ENCODE measurements at regions not wholly inside any gene's neighbourhood (a gene's known extent, or its start where the extent isn't known, plus 50 kb on each side); places are given as distances from the start of the nearest gene placed in this dataset.
A peak's percentile ranks its signal among the peaks of the same experiment; 100 is the strongest.
"Not testable (repeated sequence)": the region's sequence is repeated elsewhere in the genome, so short reads cannot be mapped to it uniquely, and the experiment has no call there.

DNA sequence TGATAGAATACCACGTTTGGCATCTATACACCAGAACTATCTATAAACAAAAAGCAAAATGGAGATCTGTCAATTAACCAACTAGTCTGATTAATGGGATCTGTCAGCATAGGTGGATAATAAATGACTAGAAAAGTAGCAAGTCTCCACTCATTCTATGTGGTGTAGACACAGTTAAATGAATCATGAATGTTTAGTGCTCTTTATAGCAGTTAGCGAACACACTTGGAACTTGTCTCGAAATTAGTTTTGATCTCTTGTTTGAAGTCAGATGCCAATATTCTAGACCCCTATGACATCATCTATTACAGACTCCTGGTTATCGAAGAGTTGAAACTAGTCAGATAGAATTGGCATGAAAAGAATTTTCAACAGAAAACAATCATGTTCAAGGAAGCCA lies 259.7 kb downstream of the AHR start:
- DNase-seq (ENCODE audit: low read depth) = no peak

GRCh38 chr7:17558558-17559332 lies 260.3 kb downstream of the AHR start:
- DNase-seq (ENCODE audit: low read depth) = peak; percentile 58

- DNase-seq (ENCODE audit: low read depth) = peak; percentile 80
These were observed 260.9 kb downstream of the AHR start for GRCh38 chr7:17559388-17559787.

GRCh38 chr7:17560516-17560915 lies 262.1 kb downstream of the AHR start:
- DNase-seq (ENCODE audit: low read depth) = peak; percentile 34

DNA sequence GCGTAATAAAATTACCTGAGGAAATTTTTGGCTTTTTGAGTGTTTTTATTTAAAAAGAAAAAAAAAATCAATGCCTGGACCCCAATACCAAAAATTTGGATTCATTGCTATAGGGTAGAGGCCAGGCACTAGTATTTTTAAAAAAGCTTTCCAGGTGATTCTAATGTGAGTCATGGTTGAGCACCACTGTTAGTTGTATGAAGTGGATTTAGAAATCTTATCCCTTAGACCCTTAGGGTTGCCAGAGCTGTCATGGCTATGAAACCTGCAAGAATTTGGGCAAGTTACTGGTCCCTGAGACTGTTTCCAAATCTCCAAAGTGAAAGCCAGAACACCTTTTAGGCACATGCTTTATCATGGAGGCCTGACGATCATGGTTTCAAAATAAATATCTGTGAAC lies 262.5 kb downstream of the AHR start:
- no peak for DNase-seq (ENCODE audit: low read depth)

DNA sequence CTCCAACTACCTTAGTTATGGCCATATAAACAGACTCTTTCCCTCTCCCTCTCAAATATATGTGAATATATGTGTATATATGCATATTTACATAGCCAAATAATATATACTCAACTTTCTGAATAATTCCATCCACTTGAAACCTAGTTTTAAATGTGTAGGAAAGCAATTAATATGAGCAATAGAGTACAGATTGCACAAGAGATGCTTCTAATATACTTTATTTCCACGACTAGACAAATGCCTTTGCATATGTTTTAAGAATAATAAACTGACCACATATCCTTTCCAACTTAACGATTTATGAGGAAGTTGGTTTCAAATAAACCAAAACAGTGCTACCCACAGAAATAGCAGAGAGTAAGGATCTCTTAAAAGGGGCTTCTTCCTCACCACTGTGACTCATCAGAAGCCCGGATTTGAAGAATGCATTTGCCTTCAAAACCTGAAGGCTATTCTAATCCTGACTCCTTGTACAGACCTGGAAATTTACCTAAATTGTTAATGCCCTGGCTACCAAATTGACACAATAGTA lies 266.3 kb downstream of the AHR start:
- peak; percentile 94 for DNase-seq (ENCODE audit: low read depth)

GRCh38 chr7:17580141-17580540 lies 281.7 kb downstream of the AHR start:
- DNase-seq (ENCODE audit: low read depth) = peak; percentile 83

- DNase-seq (ENCODE audit: low read depth) = no peak
These were observed 282.4 kb downstream of the AHR start for GRCh38 chr7:17580856-17581255.

DNA sequence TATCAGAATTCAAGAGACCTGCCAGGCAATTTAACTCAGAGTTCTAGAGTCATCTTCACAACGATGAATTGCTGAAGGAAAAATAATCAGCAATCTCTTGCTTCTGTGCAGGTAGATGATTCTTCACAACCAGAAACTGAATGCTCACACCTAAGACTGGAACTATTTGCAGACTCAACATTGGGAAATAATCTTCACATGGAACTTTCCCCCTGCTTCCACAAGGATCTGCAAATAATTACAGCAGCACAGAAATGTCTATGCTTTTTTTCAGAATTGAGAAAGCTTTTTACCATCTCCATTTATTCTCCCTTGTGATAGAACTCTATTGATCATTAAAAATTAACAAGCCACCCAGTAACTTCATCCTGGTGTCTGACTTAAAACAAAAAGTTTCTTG lies 282.8 kb downstream of the AHR start:
- DNase-seq (ENCODE audit: low read depth) = no peak

DNA sequence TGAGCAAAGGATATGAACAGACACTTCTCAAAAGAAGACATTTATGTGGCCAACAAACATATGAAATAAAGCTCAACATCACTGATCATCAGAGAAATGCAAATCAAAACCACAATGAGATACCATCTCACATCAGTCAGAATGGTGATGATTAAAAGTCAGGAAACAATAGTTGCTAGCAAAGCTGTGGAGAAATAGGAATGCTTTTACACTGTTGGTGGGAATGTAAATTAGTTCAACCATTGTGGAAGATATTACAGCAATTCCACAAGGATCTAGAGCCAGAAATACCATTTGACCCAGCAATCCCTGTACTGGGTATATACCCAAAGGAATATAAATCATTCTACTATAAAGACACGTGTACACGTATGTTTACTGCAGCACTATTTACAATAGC lies 284.2 kb downstream of the AHR start:
- not testable (repeated sequence) for DNase-seq (ENCODE audit: low read depth)

DNA sequence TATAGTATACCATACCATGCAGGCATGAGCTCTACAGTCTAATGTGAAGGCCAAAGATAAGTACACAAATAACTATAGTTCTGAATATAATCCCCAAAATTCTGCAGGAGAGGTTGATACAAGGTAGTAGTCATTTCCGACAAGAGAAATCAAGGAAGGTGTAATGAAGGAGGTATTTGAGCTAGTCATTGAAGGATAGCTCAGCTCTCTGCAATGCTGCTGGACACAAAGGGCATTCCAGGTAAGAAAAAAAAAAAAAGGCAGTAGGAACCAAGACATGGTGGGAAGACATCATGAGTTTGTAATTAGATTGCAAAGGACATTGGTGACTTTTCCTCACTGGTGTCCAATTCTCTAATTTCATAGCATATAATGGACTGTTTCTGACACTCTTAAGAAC lies 285.3 kb downstream of the AHR start:
- no peak for DNase-seq (ENCODE audit: low read depth)

DNA sequence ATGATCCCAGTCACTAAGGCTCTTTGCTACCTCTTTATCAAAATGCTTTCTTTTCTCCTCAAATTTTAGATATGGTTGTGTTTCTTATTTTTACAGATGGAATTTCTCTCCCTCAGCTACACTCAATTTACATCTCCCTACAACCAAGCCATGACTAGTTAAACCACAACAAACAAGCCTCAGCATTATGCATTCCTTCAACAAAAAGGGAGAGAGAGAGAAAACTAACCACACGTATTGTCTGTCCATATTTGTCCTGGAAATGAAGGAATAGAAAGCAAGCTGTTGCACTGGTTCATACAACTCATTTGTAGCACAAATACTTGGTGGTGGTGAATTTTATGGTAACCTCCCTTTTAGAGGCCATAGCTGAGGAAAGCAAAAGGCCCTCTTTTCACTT lies 286.4 kb downstream of the AHR start:
- peak; percentile 48 for DNase-seq (ENCODE audit: low read depth)

DNA sequence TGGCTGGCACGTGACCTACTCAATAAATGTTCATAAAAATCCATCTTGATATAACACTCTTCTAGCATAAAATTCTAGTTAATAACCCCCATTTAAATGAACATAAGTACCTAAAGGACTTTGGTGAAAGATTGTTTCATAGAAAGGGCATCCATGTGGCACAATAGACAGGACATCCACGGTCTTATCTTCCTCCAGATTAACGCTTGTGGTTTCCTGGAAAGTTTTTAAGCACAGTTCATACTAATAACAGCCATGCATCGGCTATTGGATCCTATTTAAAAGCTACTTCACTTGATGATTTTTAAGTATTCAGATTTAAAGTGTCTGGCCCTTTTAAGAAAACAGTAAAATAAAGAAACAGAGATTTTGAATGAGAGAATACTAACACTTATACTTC lies 288.3 kb downstream of the AHR start:
- peak; percentile 32 for DNase-seq (ENCODE audit: low read depth)

GRCh38 chr7:17588730-17589129 lies 290.3 kb downstream of the AHR start:
- DNase-seq (ENCODE audit: low read depth) = no peak

- no peak for DNase-seq (ENCODE audit: low read depth)
These were observed 291.2 kb downstream of the AHR start for GRCh38 chr7:17589671-17590070.

DNA sequence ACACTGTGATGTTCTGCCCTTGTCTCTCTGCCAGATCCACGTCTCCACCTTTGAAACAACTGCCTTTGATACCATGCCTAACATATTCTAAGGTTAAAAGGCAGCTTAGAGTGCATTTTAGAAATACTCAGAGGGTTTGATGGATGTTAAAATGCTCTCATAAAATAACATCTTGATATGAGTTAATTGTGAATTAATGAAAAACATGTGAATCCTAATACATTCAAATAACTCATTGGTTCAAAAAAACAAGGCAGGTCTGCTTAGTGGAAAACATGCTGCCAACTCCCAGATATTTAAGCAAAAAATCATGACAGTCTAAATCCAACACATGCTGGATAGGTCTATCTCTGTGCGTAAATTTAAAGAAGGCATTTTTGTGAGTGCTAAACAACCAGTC lies 291.8 kb downstream of the AHR start:
- no peak for DNase-seq (ENCODE audit: low read depth)

- DNase-seq (ENCODE audit: low read depth) = no peak
These were observed 295.5 kb downstream of the AHR start for GRCh38 chr7:17593819-17594419.

GRCh38 chr7:17595546-17595945 lies 297.1 kb downstream of the AHR start:
- peak; percentile 14 for DNase-seq (ENCODE audit: low read depth)

DNA sequence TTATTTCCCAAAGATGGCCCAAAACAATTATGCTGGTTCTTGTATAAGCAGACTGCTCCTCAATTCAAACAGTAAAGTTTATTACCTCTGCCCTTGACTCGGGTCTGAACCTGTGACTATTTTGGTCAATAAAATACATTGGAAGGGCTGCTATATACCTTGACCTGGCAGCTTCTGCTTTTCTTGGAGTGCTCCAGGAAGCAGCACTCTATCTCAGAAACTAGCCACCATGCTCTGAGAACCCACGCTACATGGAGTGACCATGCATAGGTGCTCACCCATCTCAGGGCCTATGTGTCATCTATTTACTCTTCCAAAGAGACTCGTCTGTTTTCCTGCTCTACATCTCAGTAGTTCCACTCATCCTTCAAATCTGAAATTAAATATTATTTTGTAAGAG lies 299.9 kb downstream of the AHR start:
- no peak for DNase-seq (ENCODE audit: low read depth)

DNA sequence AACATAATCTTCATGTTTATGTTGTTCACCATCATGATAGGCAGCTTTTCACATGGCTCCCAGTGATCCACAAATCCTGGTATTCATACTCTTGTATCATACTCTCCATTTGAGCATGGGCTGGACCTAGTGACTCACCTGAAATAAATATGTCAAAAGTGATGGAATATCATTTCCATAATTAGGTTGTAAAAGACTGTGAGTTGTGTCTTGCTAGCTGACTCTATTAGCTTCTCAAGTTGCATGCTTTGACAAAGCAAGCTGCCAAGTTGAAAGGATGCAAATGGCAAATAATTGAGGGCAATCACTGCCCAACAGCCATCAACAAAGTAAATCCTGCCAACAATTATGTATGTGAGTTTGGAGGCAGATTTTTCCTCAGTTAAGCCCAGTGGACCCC lies 300.4 kb downstream of the AHR start:
- DNase-seq (ENCODE audit: low read depth) = peak; percentile 44

GRCh38 chr7:17599733-17600339 lies 301.4 kb downstream of the AHR start:
- no peak for DNase-seq (ENCODE audit: low read depth)

DNA sequence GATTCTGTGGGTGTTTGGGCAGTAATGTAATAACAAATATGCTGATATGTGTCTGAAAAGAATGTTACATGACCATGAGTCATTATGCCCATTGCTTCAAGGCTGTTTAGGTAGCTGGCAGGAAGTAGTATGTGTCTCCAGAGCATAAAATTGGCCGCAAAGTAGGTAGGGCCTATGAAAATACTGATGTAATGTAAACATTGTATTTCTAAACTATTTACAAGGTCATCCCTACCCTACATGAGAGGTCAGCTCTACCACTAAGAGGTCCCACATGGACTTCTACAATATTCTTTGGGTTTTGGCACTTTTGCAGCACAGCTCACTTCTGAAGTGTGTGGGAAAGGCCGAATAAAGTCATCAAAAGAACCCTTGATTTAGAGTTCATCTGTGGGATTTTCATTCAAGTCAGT lies 301.9 kb downstream of the AHR start:
- DNase-seq (ENCODE audit: low read depth) = peak; percentile 96

GRCh38 chr7:17601921-17602320 lies 303.5 kb downstream of the AHR start:
- DNase-seq (ENCODE audit: low read depth) = no peak

Data from amniotic epithelial cell (primary cell).